ENCODE measurements at regions not wholly inside any gene's neighbourhood (a gene's known extent, or its start where the extent isn't known, plus 50 kb on each side); places are given as distances from the start of the nearest gene placed in this dataset.

- no peak for DNase-seq
These were observed 392.7 kb upstream of the NFE2L3 start for GRCh38 chr7:25759286-25759685.

GRCh38 chr7:25759748-25760147, 392.2 kb upstream of the NFE2L3 start:
- no peak for DNase-seq

GRCh38 chr7:25762511-25763462, 389.2 kb upstream of the NFE2L3 start:
- DNase-seq: no peak

- no peak for DNase-seq
These were observed 388.5 kb upstream of the NFE2L3 start for GRCh38 chr7:25763463-25763860.

GRCh38 chr7:25765110-25765655, 386.8 kb upstream of the NFE2L3 start:
- DNase-seq: no peak

- no peak for DNase-seq
These were observed 381.8 kb upstream of the NFE2L3 start for GRCh38 chr7:25770235-25770634.

GRCh38 chr7:25770670-25771069, 381.3 kb upstream of the NFE2L3 start:
- DNase-seq: no peak

- DNase-seq: no peak
These were observed 380.5 kb upstream of the NFE2L3 start for GRCh38 chr7:25771491-25771890.

- DNase-seq: no peak
These were observed 379.2 kb upstream of the NFE2L3 start for GRCh38 chr7:25772802-25773201.

- no peak for DNase-seq
These were observed 377.3 kb upstream of the NFE2L3 start for GRCh38 chr7:25774675-25775074.

- no peak for DNase-seq
These were observed 376.4 kb upstream of the NFE2L3 start for GRCh38 chr7:25775570-25775969.

- DNase-seq: no peak
These were observed 375.8 kb upstream of the NFE2L3 start for GRCh38 chr7:25775999-25776743.

GRCh38 chr7:25776744-25777123, 375.3 kb upstream of the NFE2L3 start:
- no peak for DNase-seq

GRCh38 chr7:25777969-25778708, 373.9 kb upstream of the NFE2L3 start:
- DNase-seq: no peak

- no peak for DNase-seq
These were observed 372.9 kb upstream of the NFE2L3 start for GRCh38 chr7:25779002-25779546.

- no peak for DNase-seq
These were observed 371.1 kb upstream of the NFE2L3 start for GRCh38 chr7:25780904-25781303.

GRCh38 chr7:25781704-25782103, 370.3 kb upstream of the NFE2L3 start:
- DNase-seq: no peak

GRCh38 chr7:25786936-25787335, 365.1 kb upstream of the NFE2L3 start:
- peak; percentile 22 for DNase-seq

GRCh38 chr7:25787336-25787735, 364.7 kb upstream of the NFE2L3 start:
- no peak for DNase-seq

- DNase-seq: no peak
These were observed 363.6 kb upstream of the NFE2L3 start for GRCh38 chr7:25788371-25788770.

- no peak for DNase-seq
These were observed 362.9 kb upstream of the NFE2L3 start for GRCh38 chr7:25788961-25789620.

All from EL (cell line).